Liver (tissue), 8 donors: ENCODE measurements at regions not wholly inside any gene's neighbourhood (a gene's known extent, or its start where the extent isn't known, plus 50 kb on each side); places are given as distances from the start of the nearest gene placed in this dataset.

Experiments
- DNase-seq: peaks from one replicate; pipeline ENCODE4 v3.0.0-alpha.2; 2017; ENCODE audit warnings: low spot score
- H3K27ac ChIP-seq, 2 donors: one replicate each; pipeline ENCODE4 v1.7.0; 2013; ENCODE audit warnings: inconsistent platforms in 2 of 2, low read length in 2 of 2, control low read depth in 1 of 2, low read depth in 1 of 2, mild to moderate bottlenecking in 1 of 2
- H3K27me3 ChIP-seq, 4 donors: one replicate each; pipeline versions ENCODE4 v1.6.1 to v1.7.0; 2013; ENCODE audit warnings: low read length in 3 of 4, inconsistent platforms in 1 of 4, mild to moderate bottlenecking in 1 of 4, moderate library complexity in 1 of 4; ENCODE audit not compliant: control insufficient read depth in 4 of 4, insufficient read depth in 4 of 4
- H3K36me3 ChIP-seq, 4 donors: one replicate each; pipeline versions ENCODE4 v1.6.1 to v1.7.0; 2013; ENCODE audit warnings: low read length in 3 of 4, mild to moderate bottlenecking in 3 of 4, low read depth in 1 of 4, moderate library complexity in 1 of 4; ENCODE audit not compliant: control insufficient read depth in 4 of 4, insufficient read depth in 3 of 4
- H3K4me1 ChIP-seq, 4 donors: one replicate each; pipeline versions ENCODE4 v1.6.1 to v1.7.0; 2013; ENCODE audit warnings: low read length in 3 of 4, mild to moderate bottlenecking in 3 of 4, moderate library complexity in 1 of 4; ENCODE audit not compliant: control insufficient read depth in 4 of 4, insufficient read depth in 4 of 4
- H3K4me3 ChIP-seq, 3 donors: one replicate each; pipeline versions ENCODE4 v1.6.1 to v1.7.0; 2013; ENCODE audit warnings: low read length in 3 of 3, control low read depth in 1 of 3, low read depth in 1 of 3, mild to moderate bottlenecking in 1 of 3
- H3K9ac ChIP-seq, 2 donors: one replicate each; pipeline ENCODE4 v1.7.0; 2013; ENCODE audit warnings: low read length in 2 of 2, mild to moderate bottlenecking in 2 of 2, moderate library complexity in 2 of 2, control low read depth in 1 of 2, low read depth in 1 of 2
- H3K9me3 ChIP-seq, 4 donors: one replicate each; pipeline versions ENCODE4 v1.6.1 to v1.7.0; 2013; ENCODE audit warnings: low read length in 3 of 4; ENCODE audit not compliant: control insufficient read depth in 4 of 4
- ATF3 ChIP-seq: IDR thresholded peaks from 2 replicates; pipeline ENCODE4 v1.6.1; 2016; ENCODE audit warnings: antibody characterized with exemption
- CTCF ChIP-seq: fragments of 150-350 bp; IDR thresholded peaks from 2 replicates; pipeline ENCODE4 v1.5.1; 2017; ENCODE audit warnings: improper control_type of control experiment, low read depth, low read length; ENCODE audit not compliant: missing input control
- EGR1 ChIP-seq, 2 donors: IDR thresholded peaks; 2 replicates each; pipeline ENCODE4 v1.6.1; 2016 to 2018; ENCODE audit warnings: antibody characterized with exemption in 2 of 2, low read depth in 2 of 2
- FOXA1 ChIP-seq: IDR thresholded peaks from 2 replicates; pipeline ENCODE4 v1.6.1; 2016; ENCODE audit warnings: antibody characterized with exemption
- FOXA2 ChIP-seq: IDR thresholded peaks from 2 replicates; pipeline ENCODE4 v1.6.1; 2016; ENCODE audit warnings: antibody characterized with exemption
- GABPA ChIP-seq, 2 donors: IDR thresholded peaks in 1 of 2; conservative IDR thresholded peaks in 1 of 2; 2 replicates each; pipeline ENCODE4 v1.6.1; 2016; ENCODE audit warnings: antibody characterized with exemption in 2 of 2, mild to moderate bottlenecking in 1 of 2, moderate library complexity in 1 of 2
- HNF4A ChIP-seq, 2 donors: conservative IDR thresholded peaks; 2 replicates each; pipeline ENCODE4 v1.6.1; 2016; ENCODE audit warnings: antibody characterized with exemption in 2 of 2, mild to moderate bottlenecking in 2 of 2
- HNF4G ChIP-seq: IDR thresholded peaks from 2 replicates; pipeline ENCODE4 v1.6.1; 2016; ENCODE audit warnings: antibody characterized with exemption
- JUND ChIP-seq, 2 donors: IDR thresholded peaks; 2 replicates each; pipeline ENCODE4 v1.6.1; 2016; ENCODE audit warnings: antibody characterized with exemption in 2 of 2
- MAX ChIP-seq: IDR thresholded peaks from 2 replicates; pipeline ENCODE4 v1.6.1; 2016; ENCODE audit warnings: antibody characterized with exemption
- NR2F2 ChIP-seq: IDR thresholded peaks from 2 replicates; pipeline ENCODE4 v1.6.1; 2016; ENCODE audit warnings: antibody characterized with exemption
- RAD21 ChIP-seq, 2 donors: IDR thresholded peaks; 2 replicates each; pipeline ENCODE4 v1.6.1; 2016; ENCODE audit warnings: antibody characterized with exemption in 2 of 2, mild to moderate bottlenecking in 2 of 2
- REST ChIP-seq: IDR thresholded peaks from 2 replicates; pipeline ENCODE4 v1.6.1; 2016; ENCODE audit warnings: antibody characterized with exemption, mild to moderate bottlenecking
- RXRA ChIP-seq, 2 donors: IDR thresholded peaks; 2 replicates each; pipeline ENCODE4 v1.6.1; 2017 to 2018; ENCODE audit warnings: antibody characterized with exemption in 2 of 2, mild to moderate bottlenecking in 1 of 2
- SP1 ChIP-seq: IDR thresholded peaks from 2 replicates; pipeline ENCODE4 v1.6.1; 2018; ENCODE audit warnings: antibody characterized with exemption, mild to moderate bottlenecking
- TAF1 ChIP-seq: conservative IDR thresholded peaks from 2 replicates; pipeline ENCODE4 v1.6.1; 2016; ENCODE audit warnings: antibody characterized with exemption, mild to moderate bottlenecking
- YY1 ChIP-seq: IDR thresholded peaks from 2 replicates; pipeline ENCODE4 v1.6.1; 2016; ENCODE audit warnings: antibody characterized with exemption, mild to moderate bottlenecking
- ZBTB33 ChIP-seq: IDR thresholded peaks from 2 replicates; pipeline ENCODE4 v1.6.1; 2016; ENCODE audit warnings: antibody characterized with exemption
- WGBS: extraction: QIAGEN DNeasy Blood & Tissue Kit; methylation state at CpG from one replicate; pipeline ENCODE4 v1.1.7; 2013; 5-methylcytosine and 5-hydroxymethylcytosine counted together
- donor health status: healthy.
- donor health status: healthy.
- donor health status: healthy.
- donor health status: healthy.
- donor health status: healthy.

- Histone ChIP-seq H3K4me1 (no peaks in the 10 kb centered on the region), H3K9ac (no peak overlapping the region), H3K4me3 (no peak overlapping the region), H3K27ac (no peak overlapping the region), H3K9me3 (no peaks in the 10 kb centered on the region), H3K27me3 (no peaks in the 10 kb centered on the region), H3K36me3 (no peaks in the 10 kb centered on the region)
- 83% methylated on average over 5 of the region's 5 CpGs for whole genome bisulfite sequencing
- DNase-seq: no peak
- no peak for TF ChIP-seq SP1
- no peak for TF ChIP-seq REST
- no peak for TF ChIP-seq MAX
- no peak for TF ChIP-seq ATF3
- no peak for TF ChIP-seq FOXA1
- TF ChIP-seq NR2F2: no peak
- no peak for TF ChIP-seq HNF4G
- no peak for TF ChIP-seq RAD21 (IDR thresholded peaks at IDR 0.05)
- no peak for TF ChIP-seq EGR1 (IDR thresholded peaks at IDR 0.05; ENCODE audit: low read depth in 2 of 2)
- TF ChIP-seq CTCF: no peak
- TF ChIP-seq RXRA (IDR thresholded peaks at IDR 0.05): no peak
- TF ChIP-seq TAF1: no peak
- TF ChIP-seq GABPA (IDR thresholded peaks at IDR 0.05 in 1 of 2, conservative IDR thresholded peaks at IDR 0.05 in 1 of 2): no peak
Observed at GRCh38 chr5:92003806-92004205, 620.7 kb upstream of the ARRDC3 start.

GRCh38 chr5:92002721-92003274, 619.7 kb upstream of the ARRDC3 start:
- Histone ChIP-seq H3K9ac (no peak overlapping the region), H3K27ac (no peak overlapping the region), H3K36me3 (no peaks in the 10 kb centered on the region), H3K4me1 (no peaks in the 10 kb centered on the region), H3K9me3 (no peaks in the 10 kb centered on the region), H3K4me3 (no peak overlapping the region), H3K27me3 (no peaks in the 10 kb centered on the region)
- WGBS: 94% methylated on average over 4 of the region's 4 CpGs
- no peak for DNase-seq
- no peak for TF ChIP-seq HNF4G
- TF ChIP-seq TAF1: no peak
- no peak for TF ChIP-seq EGR1 (IDR thresholded peaks at IDR 0.05; ENCODE audit: low read depth in 2 of 2)
- no peak for TF ChIP-seq RAD21 (IDR thresholded peaks at IDR 0.05)
- no peak for TF ChIP-seq FOXA2
- no peak for TF ChIP-seq ZBTB33
- TF ChIP-seq YY1: no peak
- no peak for TF ChIP-seq CTCF
- TF ChIP-seq GABPA (IDR thresholded peaks at IDR 0.05 in 1 of 2, conservative IDR thresholded peaks at IDR 0.05 in 1 of 2): no peak
- no peak for TF ChIP-seq HNF4A (conservative IDR thresholded peaks at IDR 0.05)
- no peak for TF ChIP-seq REST
- TF ChIP-seq FOXA1: no peak
- no peak for TF ChIP-seq NR2F2
- TF ChIP-seq SP1: no peak
- TF ChIP-seq JUND (IDR thresholded peaks at IDR 0.05): no peak
- no peak for TF ChIP-seq RXRA (IDR thresholded peaks at IDR 0.05)
